ENCODE measurements at regions not wholly inside any gene's neighbourhood (a gene's known extent, or its start where the extent isn't known, plus 50 kb on each side); places are given as distances from the start of the nearest gene placed in this dataset.
"Not testable (repeated sequence)": the region's sequence is repeated elsewhere in the genome, so short reads cannot be mapped to it uniquely, and the experiment has no call there.

DNA sequence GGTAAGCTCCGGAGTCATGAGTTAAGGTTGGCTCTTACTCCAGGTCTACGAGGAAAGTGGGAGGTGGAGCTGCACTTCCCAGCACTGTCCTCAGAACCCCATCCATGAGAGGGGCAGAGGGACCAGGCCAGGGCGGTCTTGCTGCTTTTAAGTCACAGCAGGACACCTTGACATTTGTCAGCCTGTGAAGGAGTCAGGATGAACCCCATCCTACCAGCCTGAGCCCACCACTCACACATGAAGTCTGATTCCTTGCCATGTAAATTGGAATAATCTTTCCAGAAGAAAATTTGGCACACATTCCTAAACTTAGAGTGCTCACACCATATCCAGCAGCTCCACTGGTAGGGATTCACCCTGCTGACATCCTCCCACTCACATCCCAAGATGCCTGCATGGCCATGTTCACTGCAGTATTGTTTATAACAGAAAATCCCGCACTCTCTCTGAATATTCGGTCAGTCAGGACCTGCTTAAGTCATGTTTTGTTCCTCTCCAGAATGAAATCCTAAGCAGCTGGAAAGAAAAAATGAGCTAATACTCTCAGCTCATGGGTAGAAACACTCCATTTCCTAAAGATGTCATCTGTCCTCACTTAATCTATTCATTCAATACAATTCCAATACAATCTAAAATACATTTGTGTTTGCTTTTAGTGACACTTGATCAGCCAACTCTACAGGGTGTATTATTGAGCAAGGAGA is 79.3 kb upstream of the COL5A1 start:
- no peak for DNase-seq

GRCh38 chr9:134563397-134563796 is 78.2 kb upstream of the COL5A1 start:
- no peak for DNase-seq

DNA sequence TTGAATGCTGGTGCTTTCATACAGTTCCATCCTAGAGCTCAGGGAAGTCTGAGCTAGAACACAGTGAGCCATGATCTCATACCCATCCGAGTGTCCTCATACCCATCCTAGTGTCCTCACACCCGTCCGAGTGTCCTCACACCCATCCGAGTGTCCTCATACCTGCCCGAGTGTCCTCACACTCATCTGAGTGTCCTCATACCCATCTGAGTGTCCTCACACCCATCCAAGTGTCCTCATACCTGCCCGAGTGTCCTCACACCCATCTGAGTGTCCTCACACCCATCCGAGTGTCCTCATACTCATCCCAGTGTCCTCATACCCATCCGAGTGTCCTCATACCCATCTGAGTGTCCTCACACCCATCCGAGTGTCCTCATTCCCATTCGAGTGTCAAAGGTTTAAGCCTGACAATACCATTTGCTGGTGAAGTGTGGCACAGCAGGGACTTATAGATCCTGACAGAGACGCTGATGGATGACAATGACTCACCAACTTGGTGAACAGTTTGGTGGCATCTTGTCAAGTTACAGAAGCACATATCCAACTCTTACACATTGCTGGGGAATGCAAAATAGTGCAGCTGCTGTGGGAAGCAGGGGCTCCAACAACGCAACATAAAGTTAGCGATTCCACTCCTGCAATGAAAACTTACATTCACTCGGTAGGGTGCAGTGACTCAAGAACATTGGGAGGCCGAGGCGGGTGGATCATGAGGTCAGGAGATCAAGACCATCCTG is 77.0 kb upstream of the COL5A1 start:
- no peak for DNase-seq

- DNase-seq, result no peak
Observed at GRCh38 chr9:134565316-134565915, 76.2 kb upstream of the COL5A1 start.

GRCh38 chr9:134566196-134566847 is 75.3 kb upstream of the COL5A1 start:
- DNase-seq, result no peak

GRCh38 chr9:134566936-134567335 is 74.7 kb upstream of the COL5A1 start:
- DNase-seq, result no peak

GRCh38 chr9:134568116-134568515 is 73.5 kb upstream of the COL5A1 start:
- no peak for DNase-seq

DNA sequence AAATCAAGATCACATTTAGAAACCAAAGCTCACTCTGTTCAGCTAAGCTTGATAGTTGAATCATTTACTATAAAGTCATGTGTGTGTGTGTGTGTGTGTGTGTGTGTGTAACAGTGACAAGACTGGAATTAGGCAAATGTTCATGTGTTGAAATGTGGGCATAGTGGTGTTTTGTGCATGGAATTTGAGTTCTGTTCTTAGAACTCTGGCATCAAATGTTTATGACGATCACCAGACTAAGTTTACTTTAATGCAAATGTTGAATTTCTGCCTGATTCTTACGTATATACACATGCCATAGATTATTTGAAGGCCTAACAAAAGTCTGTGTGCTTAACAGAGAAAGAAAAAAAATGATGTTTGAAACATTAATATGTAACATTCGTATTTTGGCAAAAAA is 72.8 kb upstream of the COL5A1 start:
- DNase-seq, result no peak

- no peak for DNase-seq
Observed at GRCh38 chr9:134569626-134570025, 72.0 kb upstream of the COL5A1 start.

DNA sequence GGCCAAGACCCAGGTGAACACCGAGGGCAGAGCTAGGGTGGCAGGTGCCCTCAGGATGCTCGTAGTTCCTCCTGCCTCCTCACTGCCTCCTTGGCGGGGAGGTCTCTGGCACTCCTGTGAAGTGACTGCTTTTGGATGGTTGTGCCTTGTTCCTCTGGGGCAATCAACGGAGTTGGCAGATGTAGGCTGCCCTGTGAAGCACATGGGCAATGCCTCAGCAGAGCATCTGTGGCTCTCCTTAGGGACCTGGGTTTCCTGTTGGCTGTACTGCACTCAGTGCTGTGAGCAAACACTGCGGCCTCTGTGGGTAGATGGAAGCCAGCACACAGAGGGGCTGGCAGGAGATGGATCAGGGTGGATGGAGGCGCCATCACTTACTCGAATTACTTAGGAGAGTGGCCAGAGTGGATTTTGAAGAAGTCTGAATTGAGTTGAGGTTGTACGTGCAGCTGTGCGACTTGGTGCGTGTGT is 71.4 kb upstream of the COL5A1 start:
- no peak for DNase-seq

- DNase-seq, result no peak
Observed at GRCh38 chr9:134570711-134571325, 70.8 kb upstream of the COL5A1 start.

- DNase-seq, result no peak
Observed at GRCh38 chr9:134571326-134571931, 70.2 kb upstream of the COL5A1 start.

DNA sequence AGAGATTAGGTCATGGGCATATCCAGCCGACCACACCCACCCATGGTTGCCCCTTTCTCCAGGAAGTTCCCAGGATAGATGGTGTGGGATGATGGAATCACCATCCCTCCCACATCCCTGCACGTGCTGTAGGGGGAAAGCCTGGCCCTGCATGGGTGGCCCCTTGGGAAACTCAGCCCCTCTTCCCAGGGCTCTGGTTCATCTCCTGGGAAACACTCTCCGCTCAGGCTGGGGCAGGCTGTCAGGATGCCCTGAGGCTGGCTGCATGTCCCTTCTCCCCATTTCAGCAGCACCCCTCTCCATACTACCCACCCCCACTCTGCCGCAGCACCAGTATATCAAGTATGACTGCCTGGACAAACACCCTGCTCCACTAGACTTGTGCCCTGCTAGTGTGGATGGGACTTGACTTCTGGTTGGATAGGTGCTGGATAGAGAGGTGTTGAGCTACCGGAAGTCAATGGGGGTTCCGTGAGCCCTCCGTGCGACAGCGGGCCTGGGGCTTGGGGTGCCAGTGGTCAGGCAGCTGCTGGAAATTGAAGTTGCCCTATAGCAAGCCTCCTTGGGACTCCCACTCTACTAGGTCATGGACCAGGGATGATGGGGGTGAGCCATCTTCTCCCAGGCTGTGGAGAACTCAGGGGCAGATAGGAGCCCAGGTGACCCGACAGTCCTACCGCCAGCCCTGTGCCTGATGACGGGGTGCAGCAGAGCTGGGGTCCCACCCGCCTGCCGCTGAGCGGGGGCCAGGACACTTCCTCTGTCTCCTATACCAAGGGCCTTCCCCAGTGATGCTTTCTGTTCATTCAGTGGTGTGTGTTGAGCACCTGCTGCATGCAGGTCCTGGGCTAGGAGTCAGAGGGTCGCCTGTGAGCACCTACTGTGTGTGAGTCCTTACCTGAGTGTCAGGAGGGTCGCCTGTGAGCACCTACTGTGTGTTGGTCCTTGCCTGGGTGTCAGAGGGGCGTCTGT is 69.4 kb upstream of the COL5A1 start:
- no peak for DNase-seq

DNA sequence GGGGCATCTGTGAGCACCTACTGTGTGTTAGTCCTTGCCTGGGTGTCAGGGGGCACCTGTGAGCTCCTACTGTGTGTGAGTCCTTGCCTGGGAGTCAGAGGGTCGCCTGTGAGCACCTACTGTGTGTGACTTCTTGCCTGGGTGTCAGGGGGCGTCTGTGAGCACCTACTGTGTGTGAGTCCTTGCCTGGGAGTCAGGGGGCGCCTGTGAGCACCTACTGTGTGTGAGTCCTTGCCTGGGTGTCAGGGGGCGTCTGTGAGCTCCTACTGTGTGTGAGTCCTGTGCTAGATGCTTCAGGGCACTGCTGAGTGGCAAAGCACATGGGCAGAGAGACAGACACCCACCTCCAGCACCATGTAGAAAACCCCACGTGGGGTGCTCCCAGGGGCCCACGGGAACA is 66.9 kb upstream of the COL5A1 start:
- DNase-seq, result not testable (repeated sequence)

- DNase-seq, result no peak
Observed at GRCh38 chr9:134575103-134575900, 66.3 kb upstream of the COL5A1 start.

DNA sequence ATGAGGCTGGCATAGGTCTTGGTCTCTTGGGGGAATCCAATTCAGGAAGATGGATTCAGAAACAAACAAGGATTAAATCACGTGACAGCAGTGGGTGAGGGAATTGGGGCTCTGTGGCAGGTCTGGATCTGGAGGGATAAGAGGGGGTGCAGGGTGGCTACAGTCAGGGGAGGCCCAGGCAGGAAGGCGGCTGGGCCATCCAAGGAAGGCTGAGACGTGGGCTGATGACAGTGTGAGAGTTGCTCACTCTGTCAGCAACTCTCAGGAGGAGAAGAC is 65.8 kb upstream of the COL5A1 start:
- no peak for DNase-seq

- no peak for DNase-seq
Observed at GRCh38 chr9:134585021-134585561, 56.5 kb upstream of the COL5A1 start.

DNA sequence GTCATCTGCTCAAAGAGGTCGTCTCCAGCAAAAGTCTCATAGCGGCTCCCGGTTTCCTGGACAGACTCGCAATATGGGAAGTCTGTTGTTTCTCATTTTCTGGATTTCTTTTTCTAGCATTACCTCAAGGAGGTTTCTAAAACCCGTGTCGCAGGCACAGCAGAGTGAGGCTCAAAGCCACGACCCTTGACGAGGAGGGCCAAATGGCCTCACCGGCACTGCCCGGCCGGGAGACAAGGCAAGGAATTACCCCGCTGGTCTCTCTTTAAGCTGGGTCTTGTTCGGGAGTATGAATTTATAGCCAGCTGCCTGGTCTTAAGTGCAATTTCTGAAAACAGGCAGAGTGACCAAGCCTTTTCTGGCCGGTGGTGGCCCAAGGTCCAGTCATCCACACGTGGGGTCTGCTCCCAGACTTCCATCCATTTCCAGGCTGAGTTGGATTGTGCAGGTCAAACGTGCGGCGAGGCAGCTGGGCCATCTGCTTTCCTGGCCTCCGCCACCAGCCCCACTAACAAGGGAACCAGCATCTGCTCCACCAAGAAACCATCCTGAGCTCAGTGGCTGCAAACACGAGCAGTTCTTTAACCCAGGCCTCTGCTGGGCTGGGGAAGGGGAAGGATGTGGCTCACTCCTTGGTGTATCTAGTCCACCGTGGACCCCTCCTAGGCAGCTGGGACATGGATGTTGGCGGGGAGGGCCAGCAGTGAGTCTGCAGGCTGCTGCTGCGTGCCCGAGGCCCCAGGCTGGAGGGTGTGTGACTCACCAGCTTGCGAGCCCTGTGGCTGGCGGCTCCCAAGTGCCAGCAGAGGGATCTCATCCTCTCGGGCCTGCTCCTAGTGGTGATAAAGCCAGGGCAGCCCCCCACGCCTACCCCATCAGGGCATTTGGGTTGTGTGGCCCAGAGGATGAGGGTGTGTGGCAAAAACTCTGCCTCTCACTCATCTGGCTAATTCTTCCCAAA is 55.6 kb upstream of the COL5A1 start:
- DNase-seq, result peak; percentile 67

- no peak for DNase-seq
Observed at GRCh38 chr9:134589748-134590147, 51.9 kb upstream of the COL5A1 start.
